MM.1S (cell line): ENCODE measurements at regions not wholly inside any gene's neighbourhood (a gene's known extent, or its start where the extent isn't known, plus 50 kb on each side); places are given as distances from the start of the nearest gene placed in this dataset.

Experiments
- EZH2phosphoT487 ChIP-seq: fragments of 300-600 bp; sonication (generic); IDR thresholded peaks from 2 replicates; pipeline ENCODE4 v1.6.1; 2018; ENCODE audit warnings: antibody characterized with exemption, low read length
- TF ChIP-seq, protein P1 (sequence below): fragments of 300-600 bp; sonication (generic); IDR thresholded peaks from 2 replicates; pipeline ENCODE4 v1.5.1; 2016; ENCODE audit warnings: antibody characterized with exemption, low read length, mixed read lengths

DNA sequence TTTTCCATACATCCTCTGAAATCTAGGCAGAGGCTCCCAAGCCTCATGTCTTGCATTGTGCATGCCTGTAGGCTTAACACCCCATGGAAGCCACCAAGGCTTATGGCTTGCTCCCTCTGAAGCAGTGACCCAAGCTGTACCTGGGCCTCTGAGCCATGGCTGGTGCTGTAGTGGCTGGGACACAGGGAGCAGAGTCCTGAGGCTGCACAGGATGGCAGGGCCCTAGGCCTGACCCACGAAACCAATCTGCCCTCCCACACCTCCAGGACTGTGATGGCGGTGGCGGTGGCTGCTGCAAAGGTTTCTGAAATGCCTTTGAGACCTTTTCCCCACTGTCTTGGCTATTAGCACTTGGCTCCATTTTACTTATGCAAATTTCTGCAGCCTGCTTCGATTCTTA, 429.5 kb downstream of the NPHP4 start:
- TF ChIP-seq, protein P1, sequence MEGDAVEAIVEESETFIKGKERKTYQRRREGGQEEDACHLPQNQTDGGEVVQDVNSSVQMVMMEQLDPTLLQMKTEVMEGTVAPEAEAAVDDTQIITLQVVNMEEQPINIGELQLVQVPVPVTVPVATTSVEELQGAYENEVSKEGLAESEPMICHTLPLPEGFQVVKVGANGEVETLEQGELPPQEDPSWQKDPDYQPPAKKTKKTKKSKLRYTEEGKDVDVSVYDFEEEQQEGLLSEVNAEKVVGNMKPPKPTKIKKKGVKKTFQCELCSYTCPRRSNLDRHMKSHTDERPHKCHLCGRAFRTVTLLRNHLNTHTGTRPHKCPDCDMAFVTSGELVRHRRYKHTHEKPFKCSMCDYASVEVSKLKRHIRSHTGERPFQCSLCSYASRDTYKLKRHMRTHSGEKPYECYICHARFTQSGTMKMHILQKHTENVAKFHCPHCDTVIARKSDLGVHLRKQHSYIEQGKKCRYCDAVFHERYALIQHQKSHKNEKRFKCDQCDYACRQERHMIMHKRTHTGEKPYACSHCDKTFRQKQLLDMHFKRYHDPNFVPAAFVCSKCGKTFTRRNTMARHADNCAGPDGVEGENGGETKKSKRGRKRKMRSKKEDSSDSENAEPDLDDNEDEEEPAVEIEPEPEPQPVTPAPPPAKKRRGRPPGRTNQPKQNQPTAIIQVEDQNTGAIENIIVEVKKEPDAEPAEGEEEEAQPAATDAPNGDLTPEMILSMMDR = no peak
- no peak for TF ChIP-seq EZH2phosphoT487
